MG63 (cell line): ENCODE measurements at regions not wholly inside any gene's neighbourhood (a gene's known extent, or its start where the extent isn't known, plus 50 kb on each side); places are given as distances from the start of the nearest gene placed in this dataset.

Experiments
- DNase-seq: peaks from one replicate; pipeline ENCODE4 v3.0.0-alpha.2; 2020
- H3K27me3 ChIP-seq: fragments of 250-450 bp; sonication (Bioruptor Pico); 2 replicates; pipeline ENCODE4 v1.5.1; 2020; ENCODE audit warnings: mild to moderate bottlenecking, moderate library complexity
- H3K36me3 ChIP-seq: fragments of 250-450 bp; sonication (Bioruptor Pico); 2 replicates; pipeline ENCODE4 v1.5.1; 2020; ENCODE audit warnings: mild to moderate bottlenecking, moderate library complexity
- H3K4me3 ChIP-seq: fragments of 250-450 bp; sonication (Bioruptor Pico); 2 replicates; pipeline ENCODE4 v1.5.1; 2020; ENCODE audit warnings: mild to moderate bottlenecking, moderate library complexity
- H3K9me3 ChIP-seq: fragments of 250-450 bp; sonication (Bioruptor Pico); 2 replicates; pipeline ENCODE4 v1.5.1; 2020; ENCODE audit warnings: mild to moderate bottlenecking, moderate library complexity

- Histone ChIP-seq H3K9me3 (no peaks in the 10 kb centered on the region), H3K36me3 (no peaks in the 10 kb centered on the region), H3K4me3 (no peak overlapping the region), H3K27me3 (peaks cover 4% of the 10 kb centered on the region)
- DNase-seq: no peak
Measured at GRCh38 chr9:1701113-1701512, 314.0 kb upstream of the SMARCA2 start.

DNA sequence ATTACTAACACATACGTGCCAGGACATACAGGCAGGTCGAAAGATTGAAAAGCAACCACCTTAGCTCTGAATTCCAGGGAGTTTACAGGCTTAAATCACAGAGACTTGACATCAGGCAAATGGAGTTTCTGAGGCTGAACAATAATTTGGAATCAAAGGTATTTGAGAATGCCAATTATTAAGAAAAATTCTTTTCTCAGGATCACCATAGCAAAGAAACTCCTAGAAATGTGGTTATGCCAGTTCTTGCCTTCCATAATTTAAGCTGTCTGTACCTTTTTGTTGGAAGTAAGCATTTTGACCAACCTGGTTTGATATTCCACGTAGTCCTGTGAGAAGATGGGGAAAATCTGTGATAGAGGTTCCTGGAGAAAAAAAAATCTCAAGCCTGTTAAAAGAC lies 312.4 kb upstream of the SMARCA2 start:
- Histone ChIP-seq H3K9me3 (no peaks in the 10 kb centered on the region), H3K4me3 (no peak overlapping the region), H3K27me3 (peaks cover 4% of the 10 kb centered on the region), H3K36me3 (no peaks in the 10 kb centered on the region)
- no peak for DNase-seq

DNA sequence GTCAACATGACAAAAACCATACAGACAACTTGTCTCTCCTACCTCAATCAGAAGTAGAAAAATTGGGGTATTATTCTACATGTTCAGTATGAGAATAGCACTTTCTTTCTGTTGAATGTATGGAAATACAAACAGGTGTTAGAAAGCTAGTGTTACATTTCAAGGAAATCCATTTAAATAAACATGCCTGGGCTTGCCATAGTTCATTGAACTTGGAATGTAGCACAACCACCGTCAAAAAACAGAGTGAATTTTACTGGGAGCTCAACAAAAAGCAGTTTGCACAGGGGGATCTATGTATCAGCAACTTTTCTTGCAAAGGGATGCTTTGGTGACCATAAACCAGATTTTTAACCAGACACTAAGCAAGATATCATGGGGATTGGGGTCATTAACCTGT lies 307.9 kb upstream of the SMARCA2 start:
- Histone ChIP-seq H3K36me3 (no peaks in the 10 kb centered on the region), H3K4me3 (no peak overlapping the region), H3K27me3 (peaks cover 4% of the 10 kb centered on the region), H3K9me3 (no peaks in the 10 kb centered on the region)
- DNase-seq: no peak

DNA sequence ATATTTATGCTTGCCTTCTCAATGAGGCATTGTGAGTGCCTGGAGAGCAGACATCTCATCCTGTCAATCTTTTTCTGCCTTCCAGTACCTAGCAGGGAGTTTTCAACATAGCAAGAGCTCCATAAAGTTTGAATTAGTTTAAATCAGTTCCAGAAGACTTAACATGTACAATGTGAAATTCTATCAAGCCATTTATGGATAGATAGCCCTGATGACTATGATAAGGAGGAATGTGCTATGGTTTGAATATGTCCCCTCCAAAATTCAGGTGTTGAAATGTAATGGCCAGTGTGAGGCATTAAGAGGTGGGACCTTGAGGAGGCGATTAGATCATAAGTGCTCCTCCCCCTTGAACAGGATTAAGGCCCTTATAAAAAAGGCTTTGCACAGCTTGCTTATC lies 306.9 kb upstream of the SMARCA2 start:
- H3K9me3 ChIP-seq: no peaks in the 10 kb centered on the region
- DNase-seq: no peak
- H3K4me3 ChIP-seq: no peak overlapping the region
- H3K27me3 ChIP-seq: peaks cover 3% of the 10 kb centered on the region
- no peaks in the 10 kb centered on the region for H3K36me3 ChIP-seq

DNA sequence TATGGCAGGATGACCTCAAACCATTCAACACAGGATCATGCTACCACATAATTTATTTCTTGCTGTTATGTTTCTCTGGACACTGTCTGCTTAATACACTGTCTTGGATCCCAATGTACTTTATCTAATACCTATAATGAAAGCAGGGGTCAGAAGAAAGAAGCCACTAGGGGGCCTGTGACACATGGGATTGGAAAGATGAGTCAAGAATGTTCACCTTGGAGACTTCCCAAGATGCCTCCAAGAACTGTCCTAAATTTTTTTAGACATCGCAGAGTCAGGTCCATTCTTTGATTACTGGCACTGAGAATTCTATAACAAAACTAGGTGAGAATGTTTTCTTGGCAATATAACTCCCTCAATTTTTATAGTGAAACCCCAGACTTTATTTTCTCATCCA lies 305.8 kb upstream of the SMARCA2 start:
- H3K36me3 ChIP-seq: no peaks in the 10 kb centered on the region
- DNase-seq: peak; percentile 15
- H3K4me3 ChIP-seq: no peak overlapping the region
- H3K9me3 ChIP-seq: no peaks in the 10 kb centered on the region
- H3K27me3 ChIP-seq: 0 out of 2 replicates have a peak, but pooled peaks cover 2% of the 10 kb centered on the region

GRCh38 chr9:1712861-1713450 lies 302.2 kb upstream of the SMARCA2 start:
- H3K27me3 ChIP-seq: no peaks in the 10 kb centered on the region
- no peak overlapping the region for H3K4me3 ChIP-seq
- H3K36me3 ChIP-seq: no peaks in the 10 kb centered on the region
- no peak for DNase-seq
- H3K9me3 ChIP-seq: no peaks in the 10 kb centered on the region

DNA sequence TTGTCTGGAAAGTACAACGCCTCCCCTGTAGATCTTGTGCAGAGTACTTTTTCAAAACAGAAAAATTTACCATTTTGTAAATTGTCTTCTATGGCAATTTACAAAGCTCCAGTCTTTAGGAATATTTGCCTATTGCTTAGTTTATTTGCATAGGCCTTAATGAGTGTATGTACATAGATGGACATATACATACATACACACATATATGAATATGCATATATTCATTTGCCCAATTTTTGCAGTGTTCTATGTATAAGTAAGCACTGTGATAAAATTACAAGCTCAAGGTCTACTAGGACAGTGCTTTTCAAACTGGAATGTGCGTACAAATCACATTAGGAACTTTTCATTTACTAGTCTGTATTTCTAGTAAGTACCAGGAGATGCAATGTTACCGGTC lies 301.3 kb upstream of the SMARCA2 start:
- no peaks in the 10 kb centered on the region for H3K9me3 ChIP-seq
- no peak for DNase-seq

GRCh38 chr9:1717882-1718281 lies 297.3 kb upstream of the SMARCA2 start:
- Histone ChIP-seq H3K27me3 (no peaks in the 10 kb centered on the region), H3K9me3 (no peaks in the 10 kb centered on the region), H3K36me3 (no peaks in the 10 kb centered on the region), H3K4me3 (no peak overlapping the region)
- no peak for DNase-seq

More for the DNA sequence above, 301.3 kb upstream of the SMARCA2 start:
- Histone ChIP-seq H3K36me3 (no peaks in the 10 kb centered on the region), H3K4me3 (no peak overlapping the region), H3K27me3 (no peaks in the 10 kb centered on the region)

GRCh38 chr9:1718836-1719235 lies 296.3 kb upstream of the SMARCA2 start:
- no peaks in the 10 kb centered on the region for H3K36me3 ChIP-seq
- no peaks in the 10 kb centered on the region for H3K27me3 ChIP-seq
- no peak for DNase-seq
- no peak overlapping the region for H3K4me3 ChIP-seq
- H3K9me3 ChIP-seq: no peaks in the 10 kb centered on the region

DNA sequence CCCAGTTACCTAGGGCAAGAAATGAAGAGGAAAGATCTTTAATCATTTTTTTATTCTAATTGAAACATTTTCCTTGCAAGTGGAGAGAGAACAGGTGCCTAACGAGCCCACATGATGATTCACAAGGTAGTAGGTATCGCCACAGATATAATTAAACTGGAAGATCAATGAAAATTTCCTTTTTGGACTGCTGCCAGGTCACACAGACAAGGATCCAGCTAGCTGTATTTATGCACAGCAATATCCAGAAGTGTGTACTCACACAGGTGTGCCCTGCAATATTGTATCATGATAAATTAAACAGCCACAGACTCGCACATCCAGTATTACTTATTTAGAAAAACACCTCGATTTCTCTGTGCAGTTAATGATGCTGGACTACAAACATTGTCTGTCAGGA lies 294.0 kb upstream of the SMARCA2 start:
- H3K27me3 ChIP-seq: no peaks in the 10 kb centered on the region

DNA sequence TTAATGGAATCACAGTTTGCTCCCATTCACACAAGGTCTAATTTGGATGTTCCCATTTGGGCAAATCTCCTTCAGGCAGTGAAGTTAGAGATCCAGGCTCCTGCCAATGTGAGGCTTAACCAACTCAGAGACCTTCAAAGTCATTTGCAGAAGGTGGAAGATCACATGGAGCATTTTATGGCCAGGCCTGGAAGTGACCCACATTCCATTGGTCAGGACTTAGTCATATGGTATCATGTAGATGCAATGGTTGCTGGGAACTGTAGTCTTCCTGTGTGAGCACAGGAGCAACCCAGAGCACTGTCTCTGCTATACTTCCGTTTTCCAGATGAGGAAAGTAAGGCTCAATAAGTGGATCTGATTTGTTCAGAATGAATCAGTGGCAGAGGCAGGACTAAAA lies 292.7 kb upstream of the SMARCA2 start:
- H3K9me3 ChIP-seq: no peaks in the 10 kb centered on the region
- no peaks in the 10 kb centered on the region for H3K36me3 ChIP-seq
- peak; percentile 4 for DNase-seq
- no peaks in the 10 kb centered on the region for H3K27me3 ChIP-seq
- H3K4me3 ChIP-seq: no peak overlapping the region

More for the DNA sequence above, 294.0 kb upstream of the SMARCA2 start:
- no peak overlapping the region for H3K4me3 ChIP-seq
- no peak for DNase-seq
- H3K9me3 ChIP-seq: no peaks in the 10 kb centered on the region
- no peaks in the 10 kb centered on the region for H3K36me3 ChIP-seq

GRCh38 chr9:1723522-1724015 lies 291.6 kb upstream of the SMARCA2 start:
- DNase-seq: no peak
- Histone ChIP-seq H3K4me3 (no peak overlapping the region), H3K36me3 (no peaks in the 10 kb centered on the region), H3K27me3 (no peaks in the 10 kb centered on the region), H3K9me3 (no peaks in the 10 kb centered on the region)

DNA sequence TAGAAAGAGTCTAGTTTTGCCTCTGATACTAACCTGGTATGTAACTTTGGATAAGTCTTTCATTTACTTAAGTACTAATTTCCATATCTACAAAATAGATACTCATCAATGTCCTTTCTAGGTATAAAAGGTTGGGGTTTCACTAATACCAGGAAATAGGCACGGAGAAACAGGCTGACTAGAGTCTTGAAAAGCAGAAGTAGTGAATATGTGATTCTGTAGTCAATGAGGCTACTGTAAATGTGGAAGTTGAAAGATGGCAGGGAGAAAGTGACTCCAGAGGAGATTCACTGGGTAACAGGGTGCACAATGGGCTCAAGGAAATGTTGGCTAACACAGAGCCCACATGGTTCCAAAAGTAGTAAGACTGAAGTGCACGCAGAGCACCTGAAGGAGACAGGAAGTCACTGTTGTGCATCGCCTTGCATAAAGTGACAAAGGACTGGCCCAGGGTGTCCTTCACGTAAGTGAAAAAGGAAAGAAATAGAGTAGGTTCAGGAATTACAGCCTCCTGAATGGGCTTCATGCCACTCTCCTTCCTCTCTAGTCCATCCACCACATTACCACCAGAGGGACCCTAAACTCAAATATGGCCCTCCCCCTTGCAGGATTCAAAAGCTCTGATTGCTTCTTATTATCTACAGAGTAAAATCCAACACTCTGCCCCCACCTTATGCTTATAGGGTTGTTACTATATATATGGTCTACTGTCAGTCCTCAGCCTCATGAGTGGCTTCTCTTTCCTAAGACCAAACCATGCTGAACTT lies 288.0 kb upstream of the SMARCA2 start:
- no peak overlapping the region for H3K4me3 ChIP-seq
- no peaks in the 10 kb centered on the region; the same call in 1 of the 2 replicates for H3K27me3 ChIP-seq
- no peak for DNase-seq
- H3K36me3 ChIP-seq: no peaks in the 10 kb centered on the region
- no peaks in the 10 kb centered on the region for H3K9me3 ChIP-seq

GRCh38 chr9:1729631-1730030 lies 285.5 kb upstream of the SMARCA2 start:
- DNase-seq: no peak
- Histone ChIP-seq H3K36me3 (no peaks in the 10 kb centered on the region), H3K4me3 (no peak overlapping the region), H3K9me3 (no peaks in the 10 kb centered on the region), H3K27me3 (no peaks in the 10 kb centered on the region; the same call in 1 of the 2 replicates)

GRCh38 chr9:1732670-1733069 lies 282.5 kb upstream of the SMARCA2 start:
- no peaks in the 10 kb centered on the region for H3K9me3 ChIP-seq
- no peak for DNase-seq
- no peaks in the 10 kb centered on the region for H3K36me3 ChIP-seq
- H3K27me3 ChIP-seq: no peaks in the 10 kb centered on the region; the same call in 1 of the 2 replicates
- no peak overlapping the region for H3K4me3 ChIP-seq

- Histone ChIP-seq H3K36me3 (no peaks in the 10 kb centered on the region), H3K9me3 (no peaks in the 10 kb centered on the region), H3K4me3 (no peak overlapping the region), H3K27me3 (no peaks in the 10 kb centered on the region)
- DNase-seq: no peak
Measured at GRCh38 chr9:1738511-1739100, 276.5 kb upstream of the SMARCA2 start.

- Histone ChIP-seq H3K27me3 (no peaks in the 10 kb centered on the region), H3K4me3 (no peak overlapping the region), H3K36me3 (no peaks in the 10 kb centered on the region), H3K9me3 (no peaks in the 10 kb centered on the region)
- no peak for DNase-seq
Measured at GRCh38 chr9:1743121-1743960, 271.8 kb upstream of the SMARCA2 start.
